GM03348 (cell line): ENCODE measurements at regions not wholly inside any gene's neighbourhood (a gene's known extent, or its start where the extent isn't known, plus 50 kb on each side); places are given as distances from the start of the nearest gene placed in this dataset.
"Not testable (repeated sequence)": the region's sequence is repeated elsewhere in the genome, so short reads cannot be mapped to it uniquely, and the experiment has no call there.

ENCODE experiments used
- DNase-seq: peaks from one replicate; pipeline ENCODE4 v3.0.0; 2012; ENCODE audit warnings: low spot score

DNA sequence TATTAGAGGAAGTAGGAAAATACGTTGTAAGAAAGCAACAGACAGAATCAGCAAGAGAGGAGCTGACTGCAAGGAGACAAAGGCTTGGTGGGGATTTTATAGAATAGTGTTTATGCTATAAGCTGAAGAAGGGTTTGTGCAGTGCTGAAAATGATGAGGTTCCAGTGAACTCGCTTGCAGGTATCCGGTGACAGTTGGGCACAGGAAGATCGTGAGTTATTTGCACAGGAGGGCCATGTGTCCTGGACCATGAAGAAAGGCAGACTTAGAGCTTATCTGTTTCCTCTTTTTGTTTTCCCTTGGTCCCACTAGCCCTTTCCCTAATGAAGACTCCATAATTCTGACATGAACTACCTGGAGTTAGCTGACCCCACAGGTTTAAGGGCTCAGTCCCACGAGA is 61.4 kb downstream of the NXNL2 start:
- no peak for DNase-seq

DNA sequence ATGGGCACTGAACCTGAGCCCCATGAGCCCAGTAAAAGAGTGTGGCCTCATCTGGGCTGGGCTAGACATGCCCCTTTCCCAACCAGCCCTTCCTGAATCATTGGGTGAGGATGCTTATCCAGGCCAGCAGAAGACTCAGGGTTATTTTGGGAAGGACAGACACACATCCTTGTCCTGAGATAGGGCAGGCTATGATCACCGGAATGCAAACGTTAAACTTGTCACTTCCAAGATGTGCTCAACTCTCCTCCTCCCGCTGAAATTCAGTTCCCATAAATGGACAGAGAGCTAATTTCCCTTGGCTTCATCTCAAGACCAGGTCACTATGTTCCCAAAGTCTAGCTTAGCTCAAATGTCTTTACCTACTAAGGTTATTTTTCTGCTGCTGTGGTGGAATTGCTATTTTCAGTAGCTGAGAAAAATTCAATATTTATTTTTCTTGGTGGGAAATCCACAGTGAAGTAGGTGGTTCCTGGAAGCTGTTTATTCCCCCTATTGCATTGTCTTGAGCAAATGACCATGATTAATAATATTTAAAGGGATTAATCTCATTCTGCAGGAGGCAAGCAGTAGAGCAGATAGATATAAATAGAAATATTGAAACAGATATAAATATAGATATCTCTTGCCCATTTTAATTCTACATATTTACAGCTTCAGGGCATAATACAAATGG is 70.0 kb downstream of the NXNL2 start:
- DNase-seq: no peak

DNA sequence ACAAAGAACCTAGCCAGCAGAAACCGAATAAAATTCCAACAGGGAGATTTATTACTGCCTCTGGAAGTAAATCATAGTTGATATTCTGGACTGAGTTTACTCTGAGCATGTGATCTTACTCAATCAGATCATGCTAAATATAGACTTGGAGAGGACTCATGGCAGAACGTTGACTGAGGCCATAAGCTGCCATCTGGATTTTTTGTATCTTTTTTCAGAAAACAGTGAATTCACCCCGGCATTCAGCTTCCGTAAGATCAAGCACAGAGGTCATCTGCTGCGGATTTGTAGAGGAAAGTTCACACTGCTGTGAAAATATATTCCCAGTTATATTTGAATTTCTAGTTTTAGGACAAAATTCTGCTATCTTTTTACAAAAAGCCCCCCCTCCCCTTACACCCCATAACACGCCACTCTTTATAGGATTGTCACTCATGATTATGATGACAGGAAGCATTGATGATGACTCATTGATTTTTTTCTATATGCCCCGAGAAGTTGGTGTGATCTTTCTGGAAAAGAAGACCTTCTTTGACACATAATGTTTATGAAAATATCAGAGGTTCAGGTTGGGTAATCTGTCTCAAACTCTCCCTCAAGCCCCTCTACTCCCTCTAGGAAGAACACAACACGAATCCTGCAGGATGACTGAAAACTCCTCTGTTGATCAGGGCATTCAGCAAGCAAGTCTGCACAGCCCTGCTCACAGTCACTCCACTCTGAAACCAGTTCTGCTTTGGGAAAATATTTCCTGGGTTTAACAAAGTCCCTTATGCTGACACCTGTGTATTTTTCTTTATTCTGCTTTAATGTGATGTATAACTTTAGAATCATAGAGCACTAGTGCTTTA is 70.8 kb downstream of the NXNL2 start:
- peak; percentile 45 for DNase-seq

DNA sequence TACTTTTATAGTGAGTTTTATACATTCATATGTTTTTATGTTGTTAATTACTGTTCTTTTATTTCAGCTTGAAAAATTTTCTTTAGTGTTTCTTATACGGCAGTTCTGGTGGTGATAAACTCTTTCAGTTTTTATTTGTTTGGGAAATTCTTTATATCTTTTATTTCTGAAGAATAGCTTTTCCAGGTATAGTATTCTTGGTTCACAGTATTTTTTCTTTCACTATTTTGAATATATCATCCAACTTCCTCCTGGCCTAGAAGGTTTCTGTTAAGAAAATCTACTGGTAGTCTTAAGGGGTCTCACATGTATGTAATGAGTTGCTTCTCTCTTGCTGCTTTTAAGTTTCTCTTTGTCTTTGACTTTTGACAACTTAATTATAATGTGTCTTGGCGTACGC is 79.4 kb downstream of the NXNL2 start:
- DNase-seq: no peak

DNA sequence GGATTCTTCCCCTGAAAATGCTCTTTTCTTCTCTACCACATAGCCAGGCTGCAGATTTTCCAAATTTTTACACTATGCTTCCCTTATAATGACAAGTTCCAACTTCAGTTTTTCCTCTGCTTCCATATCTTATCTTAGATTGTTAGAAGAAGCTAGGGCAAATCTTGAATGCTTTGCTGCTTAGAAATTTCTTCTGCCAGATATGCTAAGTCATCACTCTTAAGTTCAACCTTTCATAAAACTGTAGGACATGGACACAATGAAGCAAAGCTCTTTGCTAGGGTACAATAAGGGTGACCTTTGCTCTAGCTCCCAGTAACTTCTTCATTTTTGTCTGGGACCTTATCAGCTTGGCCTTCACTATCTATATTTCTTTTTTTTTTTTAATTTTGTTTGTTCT is 88.7 kb downstream of the NXNL2 start:
- DNase-seq: no peak

DNA sequence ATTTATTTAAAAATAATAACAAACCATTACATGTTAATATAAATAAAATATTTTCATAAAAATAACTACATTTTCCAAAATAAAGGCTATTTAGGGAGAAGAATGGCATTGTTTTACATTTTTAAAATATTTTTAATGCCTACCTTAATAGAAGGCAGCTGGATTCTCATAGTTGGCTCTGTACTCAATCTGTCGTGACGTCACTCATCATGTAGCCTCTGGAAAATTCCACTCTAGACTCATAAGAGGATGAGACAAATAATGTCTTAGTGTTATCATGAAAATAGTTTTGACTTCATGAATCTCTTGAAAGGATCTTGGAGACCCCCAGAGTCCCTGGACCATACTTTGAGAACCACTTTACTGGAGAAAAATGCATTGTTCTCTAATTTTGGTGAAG is 93.1 kb downstream of the NXNL2 start:
- DNase-seq: peak; percentile 46

DNA sequence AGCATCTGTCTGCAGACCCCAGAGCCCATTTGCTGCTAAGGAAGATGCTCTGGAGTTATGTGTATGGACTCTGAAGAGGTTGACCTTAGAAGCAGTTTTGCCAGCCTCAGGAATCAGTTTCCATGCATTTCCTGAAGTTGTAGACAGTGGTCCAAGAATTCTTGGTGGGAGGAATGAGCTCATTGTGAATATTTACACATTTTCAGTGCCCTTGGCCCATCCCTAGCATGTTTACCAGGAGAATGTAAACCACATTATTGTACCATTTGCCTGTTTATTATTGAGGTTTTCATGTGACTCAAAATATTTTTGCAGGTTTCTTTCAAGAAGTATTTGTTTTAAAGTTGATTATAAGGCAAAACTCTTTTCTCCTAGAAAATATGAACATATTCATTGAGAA is 93.8 kb downstream of the NXNL2 start:
- DNase-seq: no peak

DNA sequence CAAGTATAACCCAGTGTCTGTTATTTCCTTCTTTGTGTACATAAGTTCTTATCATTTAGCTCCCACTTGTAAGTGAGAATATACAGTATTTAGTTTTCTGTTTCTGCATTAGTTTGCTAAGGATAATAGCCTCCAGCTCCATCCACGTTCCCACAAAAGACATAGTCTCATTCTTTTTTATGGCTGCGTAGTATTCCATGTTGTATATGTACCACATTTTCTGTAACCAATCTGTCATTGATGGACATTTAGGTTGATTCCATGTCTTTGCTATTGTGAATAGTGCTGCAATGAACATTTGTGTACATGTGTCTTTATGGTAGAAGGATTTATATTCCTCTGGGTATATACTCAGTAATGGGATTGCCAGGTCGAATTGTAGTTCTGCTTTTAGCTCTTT is 95.6 kb downstream of the NXNL2 start:
- not testable (repeated sequence) for DNase-seq

DNA sequence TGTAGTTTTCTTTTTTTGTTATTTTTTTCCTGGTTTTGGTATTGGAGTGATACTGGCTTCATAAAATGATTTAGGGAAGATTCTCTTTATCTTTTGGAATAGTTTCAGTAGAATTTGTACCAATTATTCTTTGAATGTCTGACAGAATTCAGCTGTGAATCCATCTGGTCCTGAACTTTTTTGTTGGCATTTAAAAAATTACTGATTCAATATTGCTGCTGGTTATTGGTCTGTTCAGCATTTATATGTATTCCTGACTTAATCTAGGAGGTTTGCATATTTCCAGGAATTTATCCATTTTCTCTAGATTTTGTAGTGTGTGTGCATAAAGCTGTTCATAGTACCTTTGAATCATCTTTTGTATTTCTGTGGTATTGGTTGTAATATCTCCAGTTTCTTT is 100.2 kb downstream of the NXNL2 start:
- DNase-seq: no peak

DNA sequence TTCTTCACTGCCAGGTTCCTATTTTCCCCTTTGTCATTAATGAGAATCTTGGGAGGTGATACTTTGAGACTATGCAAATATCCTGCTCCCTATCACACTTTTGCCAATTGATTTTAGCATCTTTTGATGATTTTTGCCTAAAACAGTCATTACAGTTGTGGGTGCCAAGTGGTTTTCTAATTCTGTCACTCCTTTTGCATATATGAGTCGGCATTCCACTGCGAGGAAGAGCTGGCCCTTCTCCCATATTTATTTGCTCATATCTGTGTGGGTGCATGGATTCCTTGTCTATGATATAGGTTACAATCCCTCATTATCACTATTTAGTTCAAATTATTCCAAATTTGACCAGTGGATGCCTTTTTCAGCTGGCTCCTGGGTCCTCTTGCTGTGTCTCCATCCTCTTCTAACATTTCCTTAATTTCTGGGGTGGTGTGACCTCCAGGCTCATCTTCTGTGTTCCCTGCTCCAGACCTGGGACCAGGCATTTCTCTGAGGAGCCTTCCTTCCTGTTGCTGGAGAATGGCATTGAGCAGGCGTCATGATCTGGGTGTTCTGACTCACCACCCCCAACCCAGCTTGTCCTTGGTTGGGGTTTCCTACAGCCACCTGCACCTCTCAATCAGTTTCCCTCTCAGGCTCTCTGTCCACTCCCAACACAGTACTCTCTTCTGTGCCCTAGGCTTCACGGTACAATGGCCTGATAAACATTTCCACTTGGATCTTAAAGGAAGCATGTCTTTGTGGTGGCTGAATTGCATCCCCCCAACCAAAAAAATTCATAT is 106.7 kb downstream of the NXNL2 start:
- peak; percentile 43 for DNase-seq

DNA sequence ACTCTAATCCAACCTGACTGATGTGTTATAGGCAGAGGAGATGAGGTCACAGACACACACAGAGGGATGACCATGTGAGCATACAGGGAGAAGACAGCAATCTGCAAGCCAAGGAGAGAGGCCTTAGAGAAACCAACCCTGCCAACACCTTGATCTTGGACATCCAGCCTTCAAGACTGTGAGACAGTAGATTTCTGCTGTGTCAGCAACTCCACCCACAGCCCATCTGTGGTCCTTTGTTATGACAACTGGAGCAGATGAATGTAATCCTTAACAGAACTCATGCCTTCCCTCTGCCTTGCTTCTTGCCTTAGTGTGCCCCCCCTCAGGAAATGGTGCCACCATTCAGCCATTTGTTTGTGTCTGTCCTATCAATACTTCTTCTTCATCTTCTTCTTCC is 107.4 kb downstream of the NXNL2 start:
- DNase-seq: no peak

DNA sequence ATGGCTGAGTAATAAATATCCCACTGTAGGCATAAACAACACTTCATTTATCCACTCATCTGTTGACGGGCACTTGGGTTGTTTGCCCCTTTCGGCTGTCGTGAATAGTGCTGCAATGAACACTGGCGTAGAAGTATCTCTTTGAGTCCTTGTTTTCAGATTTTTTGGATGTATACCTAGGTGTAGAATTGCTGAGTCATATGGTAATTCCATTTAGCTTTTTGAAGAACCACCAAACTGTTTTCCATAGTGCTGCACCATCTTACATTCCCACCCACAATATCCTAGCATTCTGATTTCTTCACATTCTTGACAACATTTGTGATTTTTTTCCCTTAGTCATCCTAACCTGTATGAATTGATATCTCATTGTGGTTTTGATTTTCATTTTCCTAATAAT is 109.0 kb downstream of the NXNL2 start:
- no peak for DNase-seq

DNA sequence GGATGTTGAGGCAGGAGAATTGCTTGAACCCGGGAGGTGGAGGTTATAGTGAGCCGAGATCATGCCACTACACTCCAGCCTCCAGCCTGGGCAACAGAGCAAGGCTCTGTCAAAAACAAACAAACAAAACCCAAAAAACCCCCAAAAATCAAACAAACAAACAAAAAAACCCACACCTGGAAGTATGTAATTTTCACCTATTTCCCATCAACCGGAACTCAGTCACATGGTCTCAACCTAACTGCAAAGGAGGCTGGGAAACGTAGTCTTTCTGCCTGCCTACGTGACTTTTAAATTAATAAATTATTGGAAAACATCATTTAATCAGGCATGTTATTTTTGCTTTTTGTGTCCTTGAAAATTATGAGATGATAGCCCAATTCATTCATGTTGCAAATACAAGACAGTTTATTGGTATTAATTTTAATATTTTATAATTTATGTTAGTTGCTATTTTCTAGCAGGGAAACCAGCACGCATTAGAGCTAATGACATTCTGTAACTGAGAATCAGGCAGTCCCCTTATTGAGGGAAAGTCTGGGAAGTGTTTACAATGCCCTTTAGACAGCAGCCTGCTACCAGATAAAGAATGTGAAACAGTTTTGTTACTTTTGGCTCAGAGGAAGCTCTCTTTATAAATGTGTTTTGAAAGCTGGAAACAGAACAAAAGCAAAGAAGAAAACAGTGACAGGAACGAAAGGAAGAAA is 110.3 kb downstream of the NXNL2 start:
- no peak for DNase-seq

DNA sequence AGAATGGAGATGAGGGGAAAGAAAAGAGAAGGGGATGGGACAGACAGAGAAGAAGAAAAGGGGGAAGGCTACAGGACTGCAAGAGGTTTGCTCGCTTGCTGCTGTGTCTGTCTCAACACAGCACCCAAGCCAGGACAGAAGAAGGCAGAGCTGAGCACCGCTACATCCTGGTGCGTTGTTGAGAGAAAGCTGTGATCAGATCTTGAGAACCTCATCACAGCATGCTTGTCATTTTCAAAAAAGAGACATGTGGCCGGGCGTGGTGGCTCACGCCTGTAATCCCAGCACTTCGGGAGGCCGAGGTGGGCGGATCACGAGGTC is 110.9 kb downstream of the NXNL2 start:
- DNase-seq: no peak

DNA sequence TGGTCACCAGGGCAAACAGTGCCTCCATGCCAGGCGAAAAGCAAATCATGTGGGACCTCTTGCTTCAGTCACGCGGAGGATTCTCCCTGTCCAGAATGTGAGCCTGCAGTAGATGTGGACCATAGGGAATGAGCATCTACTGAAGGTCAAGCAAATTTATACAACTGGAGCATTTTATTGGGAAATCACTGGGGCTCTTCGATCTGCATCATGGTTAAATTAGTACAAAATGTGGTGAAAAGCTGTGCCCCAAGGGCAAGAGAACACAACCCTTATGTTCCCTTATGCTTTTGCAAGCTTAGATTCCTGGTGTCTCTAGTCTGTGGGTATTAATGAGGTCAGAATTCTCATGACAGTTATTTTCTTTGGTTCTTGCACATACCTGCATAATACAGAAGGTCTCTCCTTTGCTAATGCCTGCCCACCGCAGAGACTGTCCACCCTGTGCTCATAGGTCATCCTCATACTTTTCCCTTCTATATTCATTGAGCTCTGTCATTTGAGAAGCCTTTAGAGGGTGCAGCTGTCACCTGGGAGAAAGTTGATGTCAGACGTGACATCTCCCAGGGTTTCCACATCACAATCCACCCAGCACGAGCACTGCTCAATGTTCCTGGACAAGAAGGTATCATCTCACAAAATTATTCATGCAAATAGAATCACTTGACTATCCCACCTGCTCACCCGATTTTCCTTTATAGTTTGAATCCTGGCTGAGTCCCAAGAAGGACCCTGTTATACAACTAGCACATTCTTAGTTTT is 111.7 kb downstream of the NXNL2 start:
- no peak for DNase-seq

DNA sequence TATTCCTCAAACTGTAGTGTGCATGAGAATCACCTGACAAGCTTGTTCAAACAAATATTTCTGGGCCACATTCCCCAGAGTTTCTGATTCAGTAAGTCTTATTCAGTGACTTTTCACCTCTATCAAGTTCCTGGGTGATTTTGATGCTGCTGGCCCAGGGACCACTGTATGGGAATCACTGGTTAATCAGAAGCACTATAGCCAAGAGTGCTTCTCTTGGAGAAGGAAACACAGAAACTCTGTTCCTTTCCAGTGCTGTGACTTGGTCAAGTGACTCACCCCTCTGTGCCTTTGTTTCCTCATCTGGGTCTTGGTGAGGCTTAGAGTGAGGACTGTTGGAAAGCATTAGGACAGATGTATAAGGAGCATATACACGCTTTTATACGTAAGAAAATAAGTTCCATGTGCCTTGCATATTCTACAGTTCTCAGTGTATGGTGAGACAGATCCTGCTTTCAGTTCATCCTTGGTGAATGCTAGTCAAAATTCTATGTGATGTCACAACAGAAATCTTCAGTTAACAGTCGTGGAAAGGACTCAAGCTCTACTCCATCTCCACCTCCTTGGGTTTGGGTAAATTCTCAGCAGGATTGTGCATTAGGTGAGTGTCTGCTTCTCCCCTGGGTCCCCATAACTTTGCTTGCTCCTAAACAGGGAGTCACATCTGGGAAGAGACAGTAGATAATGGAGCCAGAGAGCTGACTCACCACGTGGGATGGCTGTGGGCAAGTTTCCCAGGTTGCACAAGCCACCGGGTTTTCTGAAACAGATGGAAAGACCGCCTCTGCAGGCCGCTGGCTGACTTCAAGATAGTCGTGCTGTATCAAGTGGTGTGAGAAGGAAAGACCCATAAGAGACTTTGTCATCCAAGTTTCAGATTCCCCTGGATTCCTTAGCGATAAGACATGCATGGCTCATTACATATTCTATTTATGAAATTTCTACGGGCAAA is 117.0 kb downstream of the NXNL2 start:
- DNase-seq: peak; percentile 90

DNA sequence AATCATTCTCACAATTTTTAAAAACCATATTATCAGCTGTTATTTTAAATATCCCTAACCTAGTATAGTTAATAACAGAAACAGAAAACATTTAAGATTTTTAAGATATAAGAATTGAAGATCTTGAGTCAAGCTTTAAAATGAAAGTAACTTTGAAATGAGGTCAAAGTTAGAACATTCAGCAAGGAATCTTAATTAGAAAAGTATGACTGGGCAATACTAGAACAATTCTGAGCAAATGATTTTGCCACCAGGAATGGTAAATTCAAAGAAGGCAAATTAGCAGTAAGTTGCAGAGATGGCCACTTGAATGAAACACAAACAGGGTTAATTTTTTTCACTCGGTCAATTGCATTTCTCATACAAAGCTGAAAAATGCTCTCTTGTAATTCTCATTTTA is 117.9 kb downstream of the NXNL2 start:
- no peak for DNase-seq

DNA sequence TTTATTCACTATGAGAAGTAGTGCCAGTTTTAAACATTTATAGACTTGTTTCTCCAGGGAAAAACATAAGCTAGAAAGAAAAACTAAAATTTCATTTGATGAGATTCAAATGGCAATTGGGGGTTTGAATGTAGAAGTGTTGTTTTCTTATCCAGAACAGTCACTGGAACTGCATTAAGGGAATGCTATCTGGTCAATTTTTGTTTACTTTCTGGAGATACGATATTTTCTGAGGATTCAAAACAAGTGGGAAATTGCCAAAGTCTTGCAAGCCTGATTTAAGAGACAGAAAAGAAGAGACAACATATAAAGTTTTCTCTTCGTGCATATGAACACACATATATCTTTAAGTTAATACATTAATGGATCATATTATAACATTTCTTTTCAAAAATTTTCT is 118.4 kb downstream of the NXNL2 start:
- no peak for DNase-seq

DNA sequence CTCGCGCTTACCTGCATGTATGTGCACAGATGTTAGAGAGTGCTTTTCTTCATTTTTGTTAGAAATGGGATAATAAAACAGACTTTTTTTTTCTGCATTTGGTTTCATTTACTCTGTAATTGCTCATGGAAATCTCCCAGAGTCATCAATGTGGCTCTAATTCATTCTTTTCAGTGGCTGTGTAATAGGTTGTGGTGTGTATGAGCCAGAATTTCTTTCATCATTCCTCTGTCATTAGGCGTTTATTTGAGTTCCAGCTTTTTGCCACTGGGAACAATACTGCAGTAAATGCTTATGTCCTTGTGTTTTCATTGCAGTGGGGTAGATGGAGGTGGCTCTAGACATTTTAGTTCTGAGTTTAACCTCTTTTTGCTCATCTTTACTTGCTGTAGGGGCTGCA is 118.9 kb downstream of the NXNL2 start:
- DNase-seq: peak; percentile 35

DNA sequence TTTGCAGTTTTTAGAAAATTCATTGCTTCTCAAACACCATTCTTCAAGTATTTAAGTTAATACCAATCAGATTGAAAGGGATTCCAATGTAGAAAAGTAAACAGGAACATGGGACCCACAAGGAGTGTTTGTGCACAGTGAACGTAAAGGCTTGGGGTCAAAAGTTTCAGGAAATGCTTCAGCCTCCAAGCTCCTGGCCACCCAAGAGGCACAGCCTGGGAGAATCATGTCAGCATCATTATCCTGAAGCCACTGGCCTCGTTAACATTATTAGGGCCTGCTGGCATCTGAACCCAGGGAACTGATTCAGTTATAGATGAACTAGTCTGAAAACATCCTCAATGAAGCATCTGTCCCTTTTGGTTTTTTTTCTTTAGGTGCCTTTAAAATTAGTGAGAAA is 122.9 kb downstream of the NXNL2 start:
- DNase-seq: no peak
